ENCODE measurements at regions not wholly inside any gene's neighbourhood (a gene's known extent, or its start where the extent isn't known, plus 50 kb on each side); places are given as distances from the start of the nearest gene placed in this dataset.

DNA sequence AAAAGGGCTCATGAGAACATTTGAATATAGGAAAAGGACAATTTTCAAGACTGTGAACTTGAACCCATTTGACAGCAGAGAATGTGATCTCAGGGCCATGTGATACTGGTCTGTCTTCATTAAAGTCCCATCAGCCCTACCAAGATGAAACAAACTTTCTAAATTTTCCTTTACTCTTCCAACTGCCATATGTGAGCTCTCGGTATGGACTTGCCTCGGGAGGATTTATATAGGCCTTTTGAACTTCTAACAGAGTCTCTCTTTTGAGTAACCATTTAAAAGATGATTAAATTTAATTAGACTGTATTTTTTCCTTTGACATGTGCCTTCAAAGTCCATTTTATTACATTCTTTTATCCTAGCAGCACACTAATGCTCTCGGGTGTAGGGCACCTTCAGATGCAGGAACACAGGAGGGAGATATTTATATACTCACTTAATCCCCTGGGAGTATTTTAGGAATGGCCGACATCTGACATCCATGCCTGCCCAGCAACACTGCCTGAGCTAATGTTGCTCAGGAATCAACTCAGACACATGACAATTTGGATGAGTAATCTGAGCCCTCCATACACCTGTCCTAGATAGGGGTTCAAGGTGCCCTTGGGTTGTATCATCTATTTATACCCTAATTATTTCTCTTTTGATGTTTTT is 155.0 kb downstream of the SLC7A11 start:
- TF ChIP-seq EZH2 (IDR thresholded peaks at IDR 0.05; ENCODE audit: insufficient read depth, poor library complexity, severe bottlenecking) (no peak), EZH2phosphoT487 (IDR thresholded peaks at IDR 0.05; ENCODE audit: insufficient read depth, low read depth) (no peak)

Data from GM23248 (cell line).